Mammary epithelial cell (primary cell): ENCODE measurements at regions not wholly inside any gene's neighbourhood (a gene's known extent, or its start where the extent isn't known, plus 50 kb on each side); places are given as distances from the start of the nearest gene placed in this dataset.

Source experiments
- CTCF ChIP-seq, 2 donors: IDR thresholded peaks in 1 of 2; conservative IDR thresholded peaks in 1 of 2; 2 replicates each; pipeline ENCODE4 v1.5.1; 2011 to 2012; ENCODE audit warnings: inconsistent platforms in 2 of 2, low read length in 2 of 2, mild to moderate bottlenecking in 2 of 2, control low read depth in 1 of 2, low read depth in 1 of 2; ENCODE audit not compliant: insufficient read depth in 1 of 2; ENCODE audit errors: extremely low read depth in 1 of 2
- EZH2 ChIP-seq: IDR thresholded peaks from 2 replicates; pipeline ENCODE4 v1.6.1; 2012; ENCODE audit warnings: low read length, inconsistent platforms, borderline replicate concordance

DNA sequence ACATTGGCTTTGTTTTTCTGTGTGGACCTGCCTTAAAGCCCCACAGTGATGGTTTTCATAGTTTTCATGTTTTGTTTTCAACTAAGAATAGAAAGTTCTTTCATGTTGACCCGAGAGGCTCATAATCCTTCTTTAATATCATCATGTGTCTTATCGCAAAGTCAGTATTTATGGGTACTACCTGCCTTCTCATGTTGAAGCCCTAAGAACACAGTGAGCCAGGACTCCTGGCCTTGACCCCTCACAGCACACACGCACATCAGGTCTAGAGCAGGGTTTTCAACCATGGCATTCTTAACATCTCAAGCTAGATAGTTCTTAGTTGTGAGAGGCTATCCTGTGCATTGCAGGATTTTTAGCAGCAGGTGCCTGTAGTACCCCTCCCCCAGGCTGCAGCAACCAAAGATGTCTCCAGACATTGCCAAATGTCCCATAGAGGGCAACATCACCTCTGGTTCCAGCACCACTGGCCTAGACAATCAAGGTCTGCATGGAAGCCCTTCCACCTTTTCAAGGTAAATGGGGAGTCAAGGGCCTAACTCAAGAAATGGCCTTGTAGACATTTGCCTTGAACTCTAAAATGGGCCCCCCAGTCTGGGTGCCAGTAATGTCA lies 118.3 kb downstream of the MTHFS start:
- TF ChIP-seq CTCF (conservative IDR thresholded peaks at IDR 0.05 in 1 of 2, IDR thresholded peaks at IDR 0.05 in 1 of 2; ENCODE audit: extremely low read depth in 1 of 2, insufficient read depth in 1 of 2, low read depth in 1 of 2, low read length in 2 of 2) (no peak), EZH2 (no peak)
